PC-3 (cell line): ENCODE measurements at regions not wholly inside any gene's neighbourhood (a gene's known extent, or its start where the extent isn't known, plus 50 kb on each side); places are given as distances from the start of the nearest gene placed in this dataset.

Source experiments
- ATAC-seq: fragments of 200-7000 bp; cut with Tn5 transposase; 2 replicates; pipeline ENCODE4 v1.9.1; 2020; ENCODE audit warnings: mild to moderate bottlenecking, moderate library complexity
- BruUV-seq: library from RNA; stranded (reverse); fragments of 400-500 nt; replicated peaks from 2 replicates; lab custom pipeline; 2021; lab: Mats Ljungman, UMichigan
- CTCF ChIA-PET: fragments of 300-600 bp; sonication (Branson Sonifier 250); formaldehyde crosslinking; loops from one replicate; lab custom pipeline; 2022; ENCODE audit warnings: antibody characterized with exemption; lab: Charles Lee
- POLR2A ChIA-PET: fragments of 300-600 bp; sonication (Branson Sonifier 250); formaldehyde crosslinking; loops from one replicate; lab custom pipeline; 2022; ENCODE audit warnings: antibody characterized with exemption; ENCODE audit not compliant: unreplicated experiment; lab: Charles Lee
- DNase-seq: peaks from one replicate; pipeline ENCODE4 v3.0.0-alpha.2; 2015
- H2AFZ ChIP-seq: fragments of 300-600 bp; sonication (generic); 2 replicates; pipeline ENCODE4 v1.6.0; 2016; ENCODE audit warnings: antibody characterized with exemption, low read length
- H3F3A ChIP-seq: fragments of 300-600 bp; sonication (generic); one replicate; pipeline ENCODE4 v1.6.0; 2017; ENCODE audit warnings: antibody characterized with exemption, low read length, control low read depth, mild to moderate bottlenecking; ENCODE audit not compliant: unreplicated experiment
- H3K27ac ChIP-seq: fragments of 300-600 bp; sonication (generic); 2 replicates; pipeline ENCODE4 v1.5.1; 2016; ENCODE audit warnings: mild to moderate bottlenecking, low read length
- H3K27me3 ChIP-seq: fragments of 300-600 bp; sonication (generic); 2 replicates; pipeline ENCODE4 v1.6.1; 2016; ENCODE audit warnings: low read length, mixed read lengths
- H3K36me3 ChIP-seq: fragments of 300-600 bp; sonication (generic); 2 replicates; pipeline ENCODE4 v1.6.1; 2016; ENCODE audit warnings: low read depth, mixed run types, low read length, mixed read lengths
- H3K4me1 ChIP-seq: fragments of 300-600 bp; sonication (generic); 2 replicates; pipeline ENCODE4 v1.5.1; 2016; ENCODE audit warnings: low read length; ENCODE audit not compliant: insufficient read depth
- H3K4me2 ChIP-seq: fragments of 300-600 bp; sonication (generic); 2 replicates; pipeline ENCODE4 v1.6.0; 2016; ENCODE audit warnings: low read length
- H3K4me3 ChIP-seq: fragments of 300-600 bp; sonication (generic); 2 replicates; pipeline ENCODE4 v1.5.1; 2016; ENCODE audit warnings: mild to moderate bottlenecking, low read length, mixed read lengths
- H3K79me2 ChIP-seq: fragments of 300-600 bp; sonication (generic); 2 replicates; pipeline ENCODE4 v1.6.1; 2017; ENCODE audit warnings: low read length, mixed read lengths
- H3K9ac ChIP-seq: fragments of 300-600 bp; sonication (generic); 2 replicates; pipeline ENCODE4 v1.6.0; 2016; ENCODE audit warnings: mild to moderate bottlenecking, low read length
- H3K9me2 ChIP-seq: fragments of 300-600 bp; sonication (generic); replicated peaks from 2 replicates; pipeline ENCODE4 v1.6.1; 2016; ENCODE audit warnings: mixed run types, low read length, mixed read lengths
- H3K9me3 ChIP-seq: fragments of 300-600 bp; sonication (generic); 2 replicates; pipeline ENCODE4 v1.6.1; 2016; ENCODE audit warnings: low read length, mixed read lengths
- H4K20me1 ChIP-seq: fragments of 300-600 bp; sonication (generic); 2 replicates; pipeline ENCODE4 v1.6.1; 2016; ENCODE audit warnings: low read length, mixed read lengths
- EZH2 ChIP-seq: fragments of 300-600 bp; sonication (generic); IDR thresholded peaks from one replicate; pipeline ENCODE4 v1.6.1; 2017; ENCODE audit warnings: antibody characterized with exemption, mild to moderate bottlenecking, low read length; ENCODE audit not compliant: unreplicated experiment
- EZH2phosphoT487 ChIP-seq: fragments of 300-600 bp; sonication (generic); IDR thresholded peaks from 2 replicates; pipeline ENCODE4 v1.6.1; 2018; ENCODE audit warnings: mild to moderate bottlenecking, antibody characterized with exemption, low read length, borderline replicate concordance
- intact Hi-C: fragments of 100-400 bp; cut with micrococcal nuclease; formaldehyde crosslinking; loops from 2 replicates; pipeline ENCODE4 v1.9.0; 2023
- TF ChIP-seq, protein P1 (sequence below): fragments of 300-600 bp; sonication (generic); conservative IDR thresholded peaks from 2 replicates; pipeline ENCODE4 v1.5.1; 2017; ENCODE audit warnings: antibody characterized with exemption, low read depth, mild to moderate bottlenecking, low read length

DNA sequence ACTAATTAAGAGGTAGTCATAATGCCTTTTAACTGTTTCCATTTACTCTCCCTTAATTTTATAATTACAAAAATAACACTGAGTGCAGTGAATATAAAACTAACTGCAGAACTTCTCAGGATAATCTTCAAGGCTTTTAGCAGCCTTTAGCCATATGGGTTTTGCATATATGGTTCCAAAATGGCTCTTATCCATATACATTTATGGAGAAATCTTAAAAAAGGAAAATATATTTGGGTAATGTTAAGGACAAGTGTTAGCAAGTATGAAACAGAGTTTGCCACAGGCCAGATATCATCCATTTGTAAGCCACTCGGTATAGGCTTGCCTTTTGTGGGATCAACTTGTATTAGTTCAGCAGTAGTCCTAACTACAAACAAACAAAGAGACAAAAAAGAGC, 423.4 kb downstream of the PDHA2 start:
- H4K20me1 ChIP-seq, result no peaks in the 10 kb centered on the region
- no peak overlapping the region for H3K27ac ChIP-seq
- no peak overlapping the region for H3K4me3 ChIP-seq
- H3K4me1 ChIP-seq, result no peaks in the 10 kb centered on the region
- CTCF ChIA-PET, result no interaction called here
- H3F3A ChIP-seq, result no peaks in the 10 kb centered on the region
- no peak for TF ChIP-seq EZH2phosphoT487
- TF ChIP-seq, protein P1, sequence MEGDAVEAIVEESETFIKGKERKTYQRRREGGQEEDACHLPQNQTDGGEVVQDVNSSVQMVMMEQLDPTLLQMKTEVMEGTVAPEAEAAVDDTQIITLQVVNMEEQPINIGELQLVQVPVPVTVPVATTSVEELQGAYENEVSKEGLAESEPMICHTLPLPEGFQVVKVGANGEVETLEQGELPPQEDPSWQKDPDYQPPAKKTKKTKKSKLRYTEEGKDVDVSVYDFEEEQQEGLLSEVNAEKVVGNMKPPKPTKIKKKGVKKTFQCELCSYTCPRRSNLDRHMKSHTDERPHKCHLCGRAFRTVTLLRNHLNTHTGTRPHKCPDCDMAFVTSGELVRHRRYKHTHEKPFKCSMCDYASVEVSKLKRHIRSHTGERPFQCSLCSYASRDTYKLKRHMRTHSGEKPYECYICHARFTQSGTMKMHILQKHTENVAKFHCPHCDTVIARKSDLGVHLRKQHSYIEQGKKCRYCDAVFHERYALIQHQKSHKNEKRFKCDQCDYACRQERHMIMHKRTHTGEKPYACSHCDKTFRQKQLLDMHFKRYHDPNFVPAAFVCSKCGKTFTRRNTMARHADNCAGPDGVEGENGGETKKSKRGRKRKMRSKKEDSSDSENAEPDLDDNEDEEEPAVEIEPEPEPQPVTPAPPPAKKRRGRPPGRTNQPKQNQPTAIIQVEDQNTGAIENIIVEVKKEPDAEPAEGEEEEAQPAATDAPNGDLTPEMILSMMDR, result no peak
- no peaks in the 10 kb centered on the region for H3K79me2 ChIP-seq
- POLR2A ChIA-PET, result no interaction called here
- H3K9me3 ChIP-seq, result no peaks in the 10 kb centered on the region
- no TSS peak for BruUV-seq
- ATAC-seq, result no peak
- H2AFZ ChIP-seq, result no peak overlapping the region
- no peak overlapping the region for H3K4me2 ChIP-seq
- H3K9me2 ChIP-seq, result no peaks in the 10 kb centered on the region
- H3K27me3 ChIP-seq, result no peaks in the 10 kb centered on the region
- intact Hi-C loops, result no loop called here
- no peaks in the 10 kb centered on the region for H3K36me3 ChIP-seq
- H3K9ac ChIP-seq, result no peak overlapping the region
- no peak for DNase-seq

DNA sequence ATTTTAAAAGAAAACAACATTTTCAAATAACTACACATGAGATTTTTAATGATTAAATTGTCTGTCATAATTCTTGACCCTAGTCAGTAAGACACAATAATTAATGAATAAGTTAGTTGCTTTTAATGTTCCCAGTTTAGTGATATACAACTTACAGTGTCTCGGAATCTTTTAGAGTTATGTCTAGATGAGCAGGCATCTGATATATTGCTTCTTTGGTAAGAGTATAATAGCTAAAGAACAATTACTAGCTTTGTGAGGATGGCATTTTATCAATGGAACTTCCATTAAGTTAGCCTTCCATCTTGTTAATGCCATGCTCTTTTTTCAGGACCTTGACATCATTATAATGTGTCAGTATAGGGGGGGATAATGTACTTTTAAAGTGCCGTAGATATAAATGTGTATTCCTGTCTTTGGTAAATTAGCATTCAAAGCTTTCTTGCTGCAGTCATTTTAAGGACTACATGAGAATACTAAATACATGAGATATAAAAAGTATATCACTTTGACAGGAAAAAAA, 425.1 kb downstream of the PDHA2 start:
- no peaks in the 10 kb centered on the region for H3K4me1 ChIP-seq
- no peak for DNase-seq
- CTCF ChIA-PET, result no interaction called here

DNA sequence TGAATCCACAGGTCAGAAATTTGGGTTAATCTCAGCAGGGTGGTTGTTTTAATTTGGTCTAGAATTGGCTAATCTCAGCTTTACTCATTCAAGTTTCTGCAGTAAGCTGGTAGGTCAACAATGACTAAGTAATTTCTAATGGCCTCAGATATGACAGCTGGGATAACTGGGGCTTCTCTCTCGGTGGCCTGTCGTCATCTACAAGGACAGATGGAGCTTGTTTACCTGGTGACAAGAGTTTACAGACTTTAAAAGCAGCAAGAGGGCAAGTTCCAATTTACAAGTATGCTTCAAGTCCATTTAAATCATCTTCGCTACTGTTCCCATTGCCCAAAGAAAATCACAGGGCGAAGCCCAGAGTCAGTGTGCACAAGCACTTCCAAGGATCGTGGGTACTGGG, 453.9 kb downstream of the PDHA2 start:
- Histone ChIP-seq H3K79me2 (no peaks in the 10 kb centered on the region), H3K4me2 (no peak overlapping the region), H3K27me3 (no peaks in the 10 kb centered on the region), H3K27ac (no peak overlapping the region), H3F3A (no peaks in the 10 kb centered on the region), H3K36me3 (no peaks in the 10 kb centered on the region), H3K9me2 (no peaks in the 10 kb centered on the region), H3K4me3 (no peak overlapping the region), H3K9me3 (no peaks in the 10 kb centered on the region), H3K9ac (no peak overlapping the region), H3K4me1 (no peaks in the 10 kb centered on the region), H2AFZ (no peak overlapping the region), H4K20me1 (no peaks in the 10 kb centered on the region)
- ChIA-PET CTCF (no interaction called here), POLR2A (no interaction called here)
- ATAC-seq, result no peak
- DNase-seq, result peak; percentile 16
- intact Hi-C loops, result no loop called here
- no TSS peak for BruUV-seq
- TF ChIP-seq EZH2 (no peak), EZH2phosphoT487 (no peak)
- TF ChIP-seq, protein P1, result no peak

More for the DNA sequence above, 425.1 kb downstream of the PDHA2 start:
- H2AFZ ChIP-seq, result no peak overlapping the region
- H3K4me3 ChIP-seq, result no peak overlapping the region
- no peaks in the 10 kb centered on the region for H3K36me3 ChIP-seq
- no TSS peak for BruUV-seq
- H3K27me3 ChIP-seq, result no peaks in the 10 kb centered on the region
- no peak overlapping the region for H3K4me2 ChIP-seq
- H3K9ac ChIP-seq, result no peak overlapping the region
- H3K79me2 ChIP-seq, result no peaks in the 10 kb centered on the region
- H3K9me3 ChIP-seq, result no peaks in the 10 kb centered on the region
- no peaks in the 10 kb centered on the region for H4K20me1 ChIP-seq
- H3K27ac ChIP-seq, result no peak overlapping the region
- ATAC-seq, result no peak
- TF ChIP-seq, protein P1, result no peak
- TF ChIP-seq EZH2 (no peak), EZH2phosphoT487 (no peak)
- H3K9me2 ChIP-seq, result no peaks in the 10 kb centered on the region
- intact Hi-C loops, result no loop called here
- POLR2A ChIA-PET, result no interaction called here
- no peaks in the 10 kb centered on the region for H3F3A ChIP-seq
